GM12878 (cell line): ENCODE measurements at regions not wholly inside any gene's neighbourhood (a gene's known extent, or its start where the extent isn't known, plus 50 kb on each side); places are given as distances from the start of the nearest gene placed in this dataset.

ENCODE experiments used
- ATAC-seq: fragments of 200-7000 bp; cut with Tn5 transposase; 3 replicates; pipeline ENCODE4 v1.9.1; 2020; ENCODE audit warnings: mild to moderate bottlenecking, moderate library complexity
- BruUV-seq: library from RNA; stranded (reverse); fragments of 400-500 nt; replicated peaks from 2 replicates; lab custom pipeline; 2021; lab: Mats Ljungman, UMichigan
- CTCF ChIA-PET: fragments of 300-600 bp; sonication (Branson Sonifier 250); formaldehyde crosslinking; extraction: SDS; loops from one replicate; lab custom pipeline; 2021; ENCODE audit warnings: inconsistent platforms; lab: Yijun Ruan, JAX
- POLR2A ChIA-PET: fragments of 350-600 bp; formaldehyde crosslinking; extraction: SDS; loops from one replicate; lab custom pipeline; 2021; ENCODE audit warnings: inconsistent platforms; lab: Charles Lee
- RAD21 ChIA-PET: fragments of 300-600 bp; sonication (Branson Sonifier 250); formaldehyde crosslinking; loops from one replicate; lab custom pipeline; 2023; ENCODE audit warnings: antibody characterized with exemption; ENCODE audit not compliant: unreplicated experiment; lab: Charles Lee
- SMC1A ChIA-PET: fragments of 300-600 bp; sonication (Branson Sonifier 250); formaldehyde crosslinking; loops from one replicate; lab custom pipeline; 2023; ENCODE audit not compliant: unreplicated experiment, uncharacterized antibody; lab: Charles Lee
- DNase-seq: peaks from one replicate; pipeline ENCODE4 v3.0.0-alpha.2; 2011; ENCODE audit warnings: low read depth, low spot score
- FAIRE-seq: peaks from 3 replicates; lab custom pipeline; 2011; peaks lifted over from hg19 to GRCh38; lab: Jason Lieb, UNC
- H2AFZ ChIP-seq: 2 replicates; pipeline ENCODE4 v1.6.0; 2011; ENCODE audit warnings: low read depth, low read length, control low read depth; ENCODE audit not compliant: control insufficient read depth
- H3K27ac ChIP-seq: 2 replicates; pipeline ENCODE4 v1.5.1; 2011; ENCODE audit warnings: control low read depth; ENCODE audit not compliant: control insufficient read depth, insufficient read depth
- H3K27me3 ChIP-seq, 2 experiments: replicated peaks in 1 of 2; 2 replicates each; pipeline versions ENCODE4 v1.6.0 to v1.6.1; 2011; ENCODE audit warnings: low read length in 1 of 2; ENCODE audit not compliant: control insufficient read depth in 2 of 2, insufficient read depth in 2 of 2
- H3K36me3 ChIP-seq, 2 experiments: 2 replicates each; pipeline ENCODE4 v1.5.1; 2011; ENCODE audit warnings: low read length in 1 of 2; ENCODE audit not compliant: control insufficient read depth in 2 of 2, insufficient read depth in 2 of 2
- H3K4me1 ChIP-seq: 2 replicates; pipeline ENCODE4 v1.6.1; 2011; ENCODE audit warnings: mild to moderate bottlenecking, low read length, moderate library complexity, mixed read lengths; ENCODE audit not compliant: control insufficient read depth, insufficient read depth
- H3K4me2 ChIP-seq: 2 replicates; pipeline ENCODE4 v1.6.0; 2011; ENCODE audit warnings: control low read depth; ENCODE audit not compliant: control insufficient read depth, insufficient read depth
- H3K4me3 ChIP-seq: fragments of 200-600 bp; sonication (generic); 2 replicates; pipeline ENCODE4 v1.5.1; 2016
- H3K79me2 ChIP-seq: 2 replicates; pipeline ENCODE4 v1.6.0; 2011; ENCODE audit warnings: low read length; ENCODE audit not compliant: control insufficient read depth, insufficient read depth
- H3K9ac ChIP-seq: 2 replicates; pipeline ENCODE4 v1.8.0; 2011; ENCODE audit warnings: low read length, control low read depth, mixed read lengths; ENCODE audit not compliant: control insufficient read depth, insufficient read depth
- H3K9me3 ChIP-seq: replicated peaks from 3 replicates; pipeline ENCODE4 v1.5.1; 2011; ENCODE audit warnings: mild to moderate bottlenecking, low read length; ENCODE audit not compliant: control insufficient read depth, insufficient read depth
- H4K20me1 ChIP-seq: 2 replicates; pipeline ENCODE4 v1.6.0; 2011; ENCODE audit not compliant: control insufficient read depth, insufficient read depth
- ELK1 ChIP-seq: IDR thresholded peaks from 2 replicates; pipeline ENCODE4 v1.6.1; 2012; ENCODE audit warnings: low read depth, low read length, improper control_type of control experiment
- GABPA ChIP-seq: IDR thresholded peaks from 2 replicates; pipeline ENCODE4 v1.6.1; 2014; ENCODE audit warnings: antibody characterized with exemption, low read depth, mild to moderate bottlenecking, inconsistent platforms
- IKZF2 ChIP-seq, 2 experiments: fragments of 450-650 bp; IDR thresholded peaks; 2 replicates each; pipeline ENCODE4 v1.6.1; 2017; ENCODE audit warnings: mild to moderate bottlenecking in 2 of 2, moderate library complexity in 2 of 2
- KDM1A ChIP-seq: fragments of 200-600 bp; sonication (generic); IDR thresholded peaks from 2 replicates; pipeline ENCODE4 v1.6.1; 2016; ENCODE audit warnings: borderline replicate concordance
- MTA2 ChIP-seq: fragments of 450-650 bp; IDR thresholded peaks from 2 replicates; pipeline ENCODE4 v1.6.1; 2016; ENCODE audit warnings: low read depth, mild to moderate bottlenecking, moderate library complexity
- RFX5 ChIP-seq: IDR thresholded peaks from 2 replicates; pipeline ENCODE4 v1.6.1; 2011; ENCODE audit warnings: low read depth, low read length, improper control_type of control experiment
- SMC3 ChIP-seq: IDR thresholded peaks from 2 replicates; pipeline ENCODE4 v1.6.1; 2011; ENCODE audit warnings: low read length, improper control_type of control experiment, borderline replicate concordance
- SP1 ChIP-seq: IDR thresholded peaks from one replicate; pipeline ENCODE4 v1.6.1; 2011; ENCODE audit warnings: low read depth, low read length
- SPI1 ChIP-seq: IDR thresholded peaks from 2 replicates; pipeline ENCODE4 v1.6.1; 2011; ENCODE audit warnings: low read depth, mild to moderate bottlenecking, low read length, moderate library complexity, borderline replicate concordance; ENCODE audit not compliant: insufficient read depth
- SREBF1 ChIP-seq: IDR thresholded peaks from 2 replicates; pipeline ENCODE4 v1.6.1; 2012; ENCODE audit warnings: mild to moderate bottlenecking, low read length
- TBL1XR1 ChIP-seq: IDR thresholded peaks from 2 replicates; pipeline ENCODE4 v1.6.1; 2012; ENCODE audit warnings: low read depth, low read length, improper control_type of control experiment
- YBX1 ChIP-seq: fragments of 450-650 bp; IDR thresholded peaks from 2 replicates; pipeline ENCODE4 v1.6.1; 2016; ENCODE audit warnings: antibody characterized with exemption
- ZBED1 ChIP-seq: IDR thresholded peaks from 2 replicates; pipeline ENCODE4 v1.6.1; 2016; ENCODE audit warnings: borderline replicate concordance
- WGBS: methylation state at CpG from one replicate; pipeline ENCODE4 v1.1.6; 2016; ENCODE audit warnings: low lambda C conversion rate; ENCODE audit not compliant: insufficient replicate concordance, insufficient coverage; ENCODE audit errors: missing lambda C conversion rate; 5-methylcytosine and 5-hydroxymethylcytosine counted together
- in situ Hi-C: fragments of 300-500 bp; cut with MboI; formaldehyde crosslinking; loops from 9 replicates; pipeline ENCODE4 v1.14.3; 2018; ENCODE audit warnings: mixed read lengths
- intact Hi-C: fragments of 100-400 bp; cut with micrococcal nuclease; formaldehyde crosslinking; loops from one replicate; pipeline ENCODE4 v1.14.2; 2022; ENCODE audit not compliant: unreplicated experiment
- TF ChIP-seq, protein P1 (sequence below): fragments of 450-650 bp; IDR thresholded peaks from 2 replicates; pipeline ENCODE4 v1.6.1; 2017; ENCODE audit warnings: mild to moderate bottlenecking, low read depth, inconsistent platforms; ENCODE audit not compliant: poor library complexity, severe bottlenecking
- TF ChIP-seq, protein P2 (sequence below): fragments of 450-650 bp; IDR thresholded peaks from 2 replicates; pipeline ENCODE4 v1.6.1; 2018; ENCODE audit warnings: borderline replicate concordance, mild to moderate bottlenecking; ENCODE audit not compliant: partially characterized antibody

GRCh38 chr3:82033186-82033585 lies 271.7 kb upstream of the GBE1 start:
- Histone ChIP-seq H4K20me1 (no peaks in the 10 kb centered on the region), H3K27ac (no peak overlapping the region), H3K4me1 (no peaks in the 10 kb centered on the region), H3K79me2 (no peaks in the 10 kb centered on the region), H3K4me3 (no peak overlapping the region), H3K9me3 (no peaks in the 10 kb centered on the region), H3K4me2 (no peak overlapping the region), H3K27me3 (no peaks in the 10 kb centered on the region), H3K9ac (no peak overlapping the region), H3K36me3 (no peaks in the 10 kb centered on the region), H2AFZ (no peak overlapping the region)
- RAD21 ChIA-PET: no interaction called here
- CTCF ChIA-PET: no interaction called here
- DNase-seq (no peak), ATAC-seq (no peak), FAIRE-seq (no peak)
- in situ Hi-C loops: no loop called here
- intact Hi-C loops: no loop called here
- POLR2A ChIA-PET: no interaction called here
- 29% methylated on average over 4 of the region's 4 CpGs for WGBS
- BruUV-seq: no TSS peak
- TF ChIP-seq, protein P1, sequence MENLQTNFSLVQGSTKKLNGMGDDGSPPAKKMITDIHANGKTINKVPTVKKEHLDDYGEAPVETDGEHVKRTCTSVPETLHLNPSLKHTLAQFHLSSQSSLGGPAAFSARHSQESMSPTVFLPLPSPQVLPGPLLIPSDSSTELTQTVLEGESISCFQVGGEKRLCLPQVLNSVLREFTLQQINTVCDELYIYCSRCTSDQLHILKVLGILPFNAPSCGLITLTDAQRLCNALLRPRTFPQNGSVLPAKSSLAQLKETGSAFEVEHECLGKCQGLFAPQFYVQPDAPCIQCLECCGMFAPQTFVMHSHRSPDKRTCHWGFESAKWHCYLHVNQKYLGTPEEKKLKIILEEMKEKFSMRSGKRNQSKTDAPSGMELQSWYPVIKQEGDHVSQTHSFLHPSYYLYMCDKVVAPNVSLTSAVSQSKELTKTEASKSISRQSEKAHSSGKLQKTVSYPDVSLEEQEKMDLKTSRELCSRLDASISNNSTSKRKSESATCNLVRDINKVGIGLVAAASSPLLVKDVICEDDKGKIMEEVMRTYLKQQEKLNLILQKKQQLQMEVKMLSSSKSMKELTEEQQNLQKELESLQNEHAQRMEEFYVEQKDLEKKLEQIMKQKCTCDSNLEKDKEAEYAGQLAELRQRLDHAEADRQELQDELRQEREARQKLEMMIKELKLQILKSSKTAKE: no peak
- TF ChIP-seq SP1 (no peak), GABPA (no peak), TBL1XR1 (no peak)
- SMC1A ChIA-PET: no interaction called here

GRCh38 chr3:82031596-82031995 lies 270.2 kb upstream of the GBE1 start:
- no peak overlapping the region for H3K27ac ChIP-seq
- H2AFZ ChIP-seq: no peak overlapping the region
- no peak overlapping the region for H3K4me3 ChIP-seq
- ChIA-PET POLR2A (no interaction called here), CTCF (interaction anchor here (1.8 kb wide), 1 partner anchor 541 kb away, joined by 5 read pairs; no protein-coding TSS in a partner anchor), RAD21 (no interaction called here), SMC1A (interaction anchor here (1.1 to 1.6 kb wide), 2 partner anchors 13 to 100 kb away, joined by 3 read pairs; no protein-coding TSS in a partner anchor)
- no peaks in the 10 kb centered on the region for H3K79me2 ChIP-seq
- no peak for ATAC-seq
- intact Hi-C loops: no loop called here
- in situ Hi-C loops: no loop called here
- H3K9me3 ChIP-seq: no peaks in the 10 kb centered on the region
- H3K4me2 ChIP-seq: no peak overlapping the region
- no peaks in the 10 kb centered on the region for H3K4me1 ChIP-seq
- H3K9ac ChIP-seq: no peak overlapping the region
- FAIRE-seq: no peak
- no peaks in the 10 kb centered on the region for H3K36me3 ChIP-seq
- no peak for TF ChIP-seq SP1
- no peak for TF ChIP-seq MTA2
- no peak for TF ChIP-seq SMC3
- TF ChIP-seq YBX1: no peak
- no peak for TF ChIP-seq RFX5
- no peak for TF ChIP-seq ELK1
- TF ChIP-seq ZBED1: no peak
- TF ChIP-seq, protein P2, sequence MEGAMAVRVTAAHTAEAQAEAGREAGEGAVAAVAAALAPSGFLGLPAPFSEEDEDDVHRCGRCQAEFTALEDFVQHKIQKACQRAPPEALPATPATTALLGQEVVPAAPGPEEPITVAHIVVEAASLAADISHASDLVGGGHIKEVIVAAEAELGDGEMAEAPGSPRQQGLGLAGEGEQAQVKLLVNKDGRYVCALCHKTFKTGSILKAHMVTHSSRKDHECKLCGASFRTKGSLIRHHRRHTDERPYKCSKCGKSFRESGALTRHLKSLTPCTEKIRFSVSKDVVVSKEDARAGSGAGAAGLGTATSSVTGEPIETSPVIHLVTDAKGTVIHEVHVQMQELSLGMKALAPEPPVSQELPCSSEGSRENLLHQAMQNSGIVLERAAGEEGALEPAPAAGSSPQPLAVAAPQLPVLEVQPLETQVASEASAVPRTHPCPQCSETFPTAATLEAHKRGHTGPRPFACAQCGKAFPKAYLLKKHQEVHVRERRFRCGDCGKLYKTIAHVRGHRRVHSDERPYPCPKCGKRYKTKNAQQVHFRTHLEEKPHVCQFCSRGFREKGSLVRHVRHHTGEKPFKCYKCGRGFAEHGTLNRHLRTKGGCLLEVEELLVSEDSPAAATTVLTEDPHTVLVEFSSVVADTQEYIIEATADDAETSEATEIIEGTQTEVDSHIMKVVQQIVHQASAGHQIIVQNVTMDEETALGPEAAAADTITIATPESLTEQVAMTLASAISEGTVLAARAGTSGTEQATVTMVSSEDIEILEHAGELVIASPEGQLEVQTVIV: no peak
- TF ChIP-seq IKZF2 (IDR thresholded peaks at IDR 0.05): no peak
- TF ChIP-seq SPI1: no peak
- TF ChIP-seq SREBF1: no peak
- TF ChIP-seq KDM1A: no peak
- TF ChIP-seq, all 136 proteins: peak for 0
- Histone ChIP-seq H3K27me3 (no peaks in the 10 kb centered on the region), H4K20me1 (no peaks in the 10 kb centered on the region)
- DNase-seq: no peak
- BruUV-seq: no TSS peak
